HG02884 (cell line): ENCODE measurements at regions not wholly inside any gene's neighbourhood (a gene's known extent, or its start where the extent isn't known, plus 50 kb on each side); places are given as distances from the start of the nearest gene placed in this dataset.

Experiments
- ATAC-seq: cut with Tn5 transposase; IDR thresholded peaks from one replicate; pipeline ENCODE4 v1.9.1; 2021; ENCODE audit warnings: mild to moderate bottlenecking, moderate library complexity; ENCODE audit not compliant: unreplicated experiment

DNA sequence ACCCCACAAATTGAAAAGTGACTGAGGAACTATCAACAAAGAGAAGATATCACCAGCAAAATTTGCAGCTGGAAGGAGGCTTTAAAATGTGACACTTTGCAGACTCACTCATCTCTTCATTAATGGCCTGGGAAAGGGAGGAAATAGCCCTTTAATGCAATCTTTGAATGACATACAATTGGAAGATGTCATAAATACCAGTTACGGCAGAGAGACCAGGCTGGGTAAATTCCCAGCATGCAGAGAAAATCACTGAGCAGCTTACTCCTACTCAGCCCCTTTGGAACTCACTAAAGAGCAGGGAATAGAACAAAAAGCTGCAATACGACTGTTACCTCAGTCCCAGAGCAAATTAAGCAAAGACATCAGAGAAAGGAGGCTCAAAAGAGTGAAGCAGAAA is 238.9 kb downstream of the HS3ST1 start:
- ATAC-seq = no peak

DNA sequence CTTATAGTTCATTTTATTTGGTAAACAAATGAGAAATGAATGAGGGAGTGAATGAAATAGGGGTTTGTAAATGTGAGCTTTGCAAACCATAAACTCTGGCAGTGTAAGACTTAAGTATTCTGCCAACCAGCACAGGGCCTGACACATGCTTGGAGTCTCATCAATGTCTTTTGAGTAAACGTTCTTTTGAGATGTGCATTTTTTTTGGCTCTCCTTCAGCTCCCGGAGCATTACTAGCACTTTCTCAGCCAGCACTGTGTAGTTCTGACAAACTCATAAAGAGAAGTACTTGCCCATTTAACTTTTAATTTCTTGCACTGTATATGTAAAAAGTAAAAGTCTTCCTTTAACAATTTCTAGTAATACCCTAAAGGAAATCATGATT is 245.3 kb downstream of the HS3ST1 start:
- ATAC-seq = no peak

DNA sequence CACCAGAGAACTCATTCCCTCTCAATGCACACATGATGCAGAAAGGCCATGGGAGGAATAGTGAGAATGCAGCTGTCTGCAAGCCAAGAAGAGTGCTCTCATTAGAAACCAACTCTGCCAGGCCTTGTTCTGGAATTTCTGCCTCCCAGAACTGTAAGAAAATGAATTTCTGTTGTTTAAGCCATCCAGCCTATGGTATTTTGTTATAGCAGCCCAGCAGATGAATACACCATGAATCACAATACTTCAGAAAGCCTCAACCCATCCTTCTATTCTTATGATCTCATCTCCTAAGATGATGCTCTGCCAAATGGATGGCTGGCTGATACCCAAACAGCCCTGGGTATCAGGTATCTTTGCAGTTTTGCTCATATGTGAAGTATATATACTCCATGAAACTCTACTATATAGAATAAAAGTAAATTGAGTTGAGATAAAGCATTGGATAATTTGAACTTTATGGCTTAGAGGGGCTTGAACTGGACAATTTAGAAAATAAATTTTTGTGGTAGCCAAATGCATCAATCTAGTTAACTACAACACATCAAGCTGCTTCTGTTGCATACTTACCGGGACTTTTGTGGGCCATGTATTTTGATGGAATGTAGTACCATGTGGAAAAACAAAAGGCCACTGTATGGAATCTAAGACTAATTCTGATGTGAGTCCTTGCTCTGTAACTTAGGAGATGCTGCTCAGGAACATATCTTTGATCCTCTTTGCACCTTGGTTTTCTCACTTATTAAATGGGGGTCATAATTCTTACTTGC is 245.9 kb downstream of the HS3ST1 start:
- no peak for ATAC-seq

DNA sequence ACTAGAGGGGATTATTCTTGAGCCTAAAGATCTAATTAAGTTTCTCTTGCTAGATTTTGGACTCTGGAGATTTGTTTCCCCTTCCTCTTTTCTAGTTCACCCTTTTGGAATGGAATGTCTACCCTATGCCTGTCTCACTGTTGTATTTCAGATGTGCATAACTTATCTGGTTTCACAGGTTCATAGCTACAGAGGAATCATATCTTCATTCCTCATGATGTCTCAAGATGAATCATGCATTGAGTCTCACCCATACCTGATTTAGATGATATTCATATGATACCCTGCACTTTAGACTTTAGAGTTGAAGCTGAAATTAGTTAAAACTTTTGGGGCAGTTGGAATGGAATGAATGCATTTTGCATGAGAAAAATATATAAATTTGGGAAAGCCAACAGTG is 246.7 kb downstream of the HS3ST1 start:
- ATAC-seq = no peak

DNA sequence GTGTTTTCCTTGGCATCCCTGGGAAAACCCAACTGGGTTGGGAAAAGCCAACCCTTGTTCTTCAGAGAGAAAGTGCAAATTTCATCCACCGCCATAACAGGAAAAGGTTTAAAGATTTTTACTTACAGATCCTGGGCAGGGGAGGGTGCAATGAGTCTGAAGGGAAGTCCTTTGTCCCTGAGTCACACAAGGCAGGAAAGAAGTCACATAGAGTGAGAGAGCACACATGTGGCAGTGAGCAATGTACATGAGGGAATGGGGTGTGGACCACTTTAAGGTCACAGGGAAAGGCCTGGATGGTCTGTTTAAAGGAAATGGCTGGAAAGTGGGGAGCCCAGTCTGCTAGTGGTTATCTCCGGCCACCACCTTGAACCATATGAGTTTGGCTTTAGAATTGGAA is 248.9 kb downstream of the HS3ST1 start:
- no peak for ATAC-seq

DNA sequence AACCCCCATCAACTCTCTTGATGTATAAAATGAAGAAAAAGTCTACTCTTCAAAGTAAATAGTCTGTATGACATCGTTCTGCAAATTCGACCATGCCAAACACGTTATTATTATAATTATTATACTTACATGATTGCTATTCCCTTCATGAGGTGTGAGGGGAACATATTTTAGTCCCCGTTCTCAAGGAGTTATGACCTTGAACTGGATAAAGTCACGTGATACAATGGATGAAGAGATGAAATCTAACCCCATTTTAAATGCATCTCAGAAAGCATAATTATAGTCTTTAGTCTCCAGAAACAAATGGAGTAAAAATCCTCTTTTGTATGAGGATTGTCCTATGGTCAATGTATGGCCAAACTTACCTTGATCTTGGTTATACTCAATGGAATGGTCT is 250.3 kb downstream of the HS3ST1 start:
- no peak for ATAC-seq

- ATAC-seq = no peak
Measured at GRCh38 chr4:11175374-11175773, 253.3 kb downstream of the HS3ST1 start.

- ATAC-seq = no peak
Measured at GRCh38 chr4:11166606-11167005, 262.1 kb downstream of the HS3ST1 start.

GRCh38 chr4:11166034-11166433 is 262.7 kb downstream of the HS3ST1 start:
- ATAC-seq = no peak

DNA sequence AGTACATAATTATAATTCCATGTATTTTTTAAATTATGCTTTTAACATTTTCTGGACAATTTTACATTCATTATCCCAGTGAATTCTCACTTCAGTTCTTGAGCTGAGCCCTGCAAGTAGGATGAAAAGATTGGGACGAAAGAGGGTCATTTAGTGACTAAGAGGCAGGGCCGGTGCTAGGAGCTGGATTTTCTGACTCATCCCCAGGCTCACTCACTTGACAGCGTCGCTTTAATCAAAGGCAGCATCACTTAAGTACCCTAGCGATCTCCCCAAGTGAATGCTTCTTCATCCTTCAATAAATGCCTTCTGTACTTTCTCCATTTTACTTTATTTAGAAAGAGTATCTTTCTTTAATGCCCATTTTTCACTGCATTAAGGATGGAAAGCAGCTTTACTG is 263.6 kb downstream of the HS3ST1 start:
- ATAC-seq = no peak

GRCh38 chr4:11160288-11160687 is 268.4 kb downstream of the HS3ST1 start:
- ATAC-seq = no peak

DNA sequence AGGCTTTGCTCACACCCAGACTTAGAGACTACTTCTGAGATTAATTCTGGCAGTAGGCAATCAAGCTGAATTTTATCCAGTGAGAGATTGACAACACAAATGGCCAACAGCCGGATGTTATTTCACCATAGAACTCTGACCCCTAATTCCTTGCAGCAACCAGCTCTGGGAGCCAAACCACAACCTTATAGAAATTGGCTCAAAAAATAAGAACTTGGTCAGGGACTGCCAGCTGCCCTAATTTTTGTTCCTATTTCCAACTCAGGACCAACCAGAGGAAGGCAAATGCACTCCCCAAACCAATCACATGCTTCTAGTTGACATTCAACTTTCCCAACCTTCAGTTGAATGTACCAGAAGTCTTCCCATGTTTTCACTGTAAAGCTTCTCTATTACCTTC is 269.7 kb downstream of the HS3ST1 start:
- no peak for ATAC-seq

DNA sequence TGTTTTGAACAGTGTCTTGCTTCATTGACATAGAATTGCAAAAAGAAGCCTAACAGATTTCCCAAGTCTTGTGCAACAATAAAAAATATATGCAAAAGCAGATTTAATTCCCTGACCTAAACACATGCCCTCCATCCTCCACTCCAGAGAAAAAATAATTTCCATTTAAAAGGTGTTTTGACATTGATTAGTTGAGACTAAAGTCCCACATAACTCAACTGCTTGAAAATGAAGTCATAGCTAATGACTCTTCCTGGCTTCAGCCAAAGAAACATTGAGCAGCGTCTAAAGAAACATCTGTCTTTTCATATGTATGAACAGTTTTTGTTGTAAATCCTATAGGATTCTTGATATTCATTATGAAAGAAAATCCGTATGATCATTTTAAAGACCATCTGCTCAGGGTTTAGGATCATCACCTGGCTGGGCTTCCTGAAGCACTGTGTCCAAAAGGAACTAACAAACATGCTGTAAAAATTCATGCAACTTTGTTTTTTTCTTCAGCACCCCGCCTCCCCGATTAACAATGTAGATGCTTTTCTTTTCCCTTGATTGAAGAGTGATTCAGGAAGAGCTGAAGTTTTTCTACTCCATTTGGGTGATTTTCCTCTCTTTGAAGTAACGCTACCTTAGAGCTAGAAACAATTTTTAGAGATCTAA is 273.4 kb downstream of the HS3ST1 start:
- ATAC-seq = no peak

DNA sequence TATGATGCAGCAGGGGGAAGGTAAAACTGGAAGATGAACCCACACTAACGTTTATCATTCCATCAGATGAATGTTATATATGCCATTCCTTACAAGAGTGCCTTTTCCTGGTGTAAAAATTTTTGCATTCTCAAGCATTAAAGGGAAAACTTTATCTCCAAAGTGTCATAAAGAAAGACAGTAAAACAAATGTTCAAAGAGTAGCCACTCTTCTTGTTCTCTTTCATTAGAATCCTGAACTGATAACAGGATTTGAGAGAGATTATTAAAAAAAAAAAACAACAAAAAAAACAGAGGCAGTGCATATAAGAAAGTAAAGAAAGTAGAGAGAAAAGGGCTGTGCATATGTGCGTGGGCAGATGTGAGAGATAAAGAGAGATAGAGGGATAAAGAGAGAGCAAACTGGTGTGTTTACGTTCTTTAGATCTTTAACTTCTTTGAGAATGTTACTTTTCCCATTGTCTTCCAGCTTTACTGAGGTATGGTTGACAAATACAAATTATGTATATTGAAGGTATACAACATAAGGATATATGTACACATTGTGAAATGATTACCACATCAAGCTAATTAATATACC is 275.4 kb downstream of the HS3ST1 start:
- no peak for ATAC-seq

- ATAC-seq = no peak
Measured at GRCh38 chr4:11152684-11153083, 276.0 kb downstream of the HS3ST1 start.

- no peak for ATAC-seq
Measured at GRCh38 chr4:11151500-11151899, 277.2 kb downstream of the HS3ST1 start.

GRCh38 chr4:11149612-11150259 is 279.0 kb downstream of the HS3ST1 start:
- ATAC-seq = no peak

DNA sequence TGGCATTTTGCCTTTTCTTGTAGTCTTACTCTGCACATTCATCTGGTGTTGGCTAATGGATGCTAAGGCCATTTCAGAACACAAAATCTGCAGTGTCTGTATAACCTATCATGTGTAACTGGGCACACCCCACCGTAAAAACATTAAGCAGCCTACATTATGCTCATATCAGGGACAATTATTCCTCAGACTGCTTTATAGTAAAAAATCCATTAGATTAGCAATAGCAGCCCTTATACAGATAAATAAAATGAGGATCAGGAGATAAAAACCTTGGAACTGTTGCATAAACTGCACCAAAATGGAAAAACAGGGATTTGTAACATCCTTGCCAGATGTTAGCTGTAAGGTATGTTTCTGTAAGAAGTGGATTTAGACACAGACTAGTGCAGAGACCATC is 288.8 kb downstream of the HS3ST1 start:
- no peak for ATAC-seq

GRCh38 chr4:11138964-11139363 is 289.7 kb downstream of the HS3ST1 start:
- no peak for ATAC-seq

DNA sequence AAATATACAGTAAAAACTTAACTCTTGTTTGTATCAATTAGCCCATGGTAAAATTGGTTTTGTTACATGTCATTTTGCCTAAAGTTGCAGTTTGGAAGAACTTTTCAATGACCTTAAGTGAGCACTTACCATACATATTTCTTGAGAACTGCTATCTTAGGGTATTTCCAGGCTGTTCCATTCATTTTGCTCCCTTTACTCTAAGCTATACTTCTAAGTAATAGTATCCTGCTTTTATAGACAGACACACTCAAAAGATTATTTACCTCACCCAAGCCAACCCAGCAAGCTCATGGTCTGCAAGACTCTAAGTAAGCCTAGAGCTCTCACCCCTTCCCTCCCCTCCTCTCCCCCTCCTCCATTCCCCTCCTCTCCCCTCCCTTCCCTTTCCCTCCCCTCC is 294.0 kb downstream of the HS3ST1 start:
- no peak for ATAC-seq

DNA sequence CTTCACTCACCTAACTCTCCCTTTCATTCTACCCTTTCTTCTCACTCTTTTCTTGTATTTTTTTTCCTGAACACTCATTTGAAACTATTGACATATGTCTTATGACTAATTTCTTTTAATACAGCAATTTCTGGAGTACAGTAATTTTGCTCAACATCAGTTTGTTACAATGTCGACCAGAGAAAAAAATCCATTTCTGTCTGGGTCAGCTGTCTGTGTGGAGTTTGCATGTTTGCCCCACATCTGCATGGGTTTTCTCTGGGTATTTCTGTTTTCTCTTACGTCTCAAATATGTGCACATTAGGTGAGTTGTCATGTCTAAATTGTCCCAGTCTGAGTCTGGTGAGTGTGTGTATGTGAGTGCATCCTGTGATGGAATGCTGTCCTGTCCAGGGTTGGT is 294.8 kb downstream of the HS3ST1 start:
- ATAC-seq = no peak

DNA sequence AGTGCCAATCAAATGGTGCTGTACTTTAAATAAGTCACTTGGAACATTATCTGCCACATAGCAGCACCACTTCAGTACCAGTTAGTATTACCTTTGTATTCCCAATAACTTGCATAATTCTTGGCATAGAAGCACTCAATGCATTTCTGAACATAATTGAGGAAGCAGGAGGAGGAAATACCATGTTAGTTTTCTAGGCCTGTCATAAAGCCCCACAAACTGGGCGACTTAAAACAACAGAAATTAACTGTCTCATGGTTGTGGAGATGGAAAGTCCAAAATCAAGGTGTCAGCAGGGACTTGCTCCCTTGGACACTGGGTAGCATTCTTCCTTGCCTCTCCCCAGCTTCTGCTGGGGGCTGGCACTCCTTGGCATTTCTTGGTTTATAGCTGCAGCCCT is 296.2 kb downstream of the HS3ST1 start:
- ATAC-seq = no peak
